Vagina (tissue), 2 donors: ENCODE measurements at regions not wholly inside any gene's neighbourhood (a gene's known extent, or its start where the extent isn't known, plus 50 kb on each side); places are given as distances from the start of the nearest gene placed in this dataset.

Experiments used
- DNase-seq, 2 donors: peaks; one replicate each; pipeline ENCODE4 v3.0.0-alpha.2; 2017; ENCODE audit errors: extremely low spot score in 2 of 2
- H3K27ac ChIP-seq: fragments of 200-600 bp; sonication (generic); one replicate; pipeline ENCODE4 v1.5.1; 2019
- H3K27me3 ChIP-seq: fragments of 200-600 bp; sonication (generic); one replicate; pipeline ENCODE4 v1.5.1; 2019
- H3K36me3 ChIP-seq, 2 donors: fragments of 200-600 bp; sonication (generic); one replicate each; pipeline ENCODE4 v1.5.1; 2017 to 2019
- H3K4me1 ChIP-seq: fragments of 200-600 bp; sonication (generic); one replicate; pipeline ENCODE4 v1.5.1; 2019
- H3K4me3 ChIP-seq, 2 donors: fragments of 200-600 bp; sonication (generic); 1 replicate in 1 of 2; 2 replicates in 1 of 2; pipeline ENCODE4 v1.5.1; 2016 to 2019
- H3K9me3 ChIP-seq: fragments of 200-600 bp; sonication (generic); one replicate; pipeline ENCODE4 v1.5.1; 2019
- POLR2A ChIP-seq, 2 donors: fragments of 450-650 bp; IDR thresholded peaks; one replicate each; pipeline ENCODE4 v1.6.1; 2017; ENCODE audit warnings: antibody characterized with exemption in 2 of 2, mild to moderate bottlenecking in 2 of 2, moderate library complexity in 2 of 2
- POLR2AphosphoS5 ChIP-seq, 2 donors: sonication (generic); formaldehyde crosslinking; IDR thresholded peaks; one replicate each; pipeline ENCODE4 v1.9.0; 2017; ENCODE audit warnings: antibody characterized with exemption in 2 of 2, mild to moderate bottlenecking in 2 of 2, low read depth in 1 of 2; ENCODE audit not compliant: insufficient read depth in 1 of 2
- intact Hi-C: fragments of 100-400 bp; cut with DNase I; formaldehyde crosslinking; loops from one replicate; pipeline ENCODE4 v1.15.1; 2023
- TF ChIP-seq, protein P1 (sequence below), 3 experiments: fragments of 450-650 bp in 2 of 3; fragments of 200-600 bp in 1 of 3; sonication (generic) in 1 of 3; IDR thresholded peaks; one replicate each; pipeline ENCODE4 v1.5.1; 2017 to 2019; ENCODE audit warnings: antibody characterized with exemption in 3 of 3, mild to moderate bottlenecking in 2 of 3, moderate library complexity in 2 of 3

DNA sequence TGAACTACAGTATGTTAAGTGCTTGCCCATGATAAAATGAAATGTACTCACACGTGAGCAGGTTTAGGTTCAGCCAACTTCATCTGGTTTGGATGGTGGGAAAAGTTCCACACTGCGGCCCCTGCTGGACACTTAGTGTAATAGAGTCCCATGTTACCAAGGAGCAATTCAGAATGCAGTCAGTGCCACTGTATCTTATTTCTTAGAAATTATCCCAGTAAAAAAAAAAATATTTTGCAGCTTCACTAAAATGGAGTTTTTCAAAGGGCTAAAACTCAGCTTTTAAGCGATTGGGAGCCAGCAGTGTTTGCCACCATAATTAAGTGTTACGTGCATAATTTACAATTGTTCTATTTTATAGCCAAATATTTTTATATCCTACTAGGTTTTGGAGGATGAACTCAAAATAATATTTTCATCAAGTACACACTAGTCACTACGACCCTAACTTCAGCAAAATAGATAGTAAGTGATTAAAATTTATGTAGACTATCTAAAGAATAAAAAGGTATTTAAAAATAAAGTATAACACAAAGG, 371.7 kb upstream of the GBE1 start:
- no peak for DNase-seq
- Histone ChIP-seq H3K36me3 (no peaks in the 10 kb centered on the region), H3K27ac (no peak overlapping the region), H3K4me3 (no peak overlapping the region), H3K4me1 (no peaks in the 10 kb centered on the region), H3K27me3 (no peaks in the 10 kb centered on the region), H3K9me3 (no peaks in the 10 kb centered on the region)
- intact Hi-C loops, result no loop called here
- TF ChIP-seq POLR2AphosphoS5 (IDR thresholded peaks at IDR 0.05; ENCODE audit: insufficient read depth in 1 of 2, low read depth in 1 of 2) (no peak), POLR2A (IDR thresholded peaks at IDR 0.05) (no peak)
- TF ChIP-seq, protein P1, sequence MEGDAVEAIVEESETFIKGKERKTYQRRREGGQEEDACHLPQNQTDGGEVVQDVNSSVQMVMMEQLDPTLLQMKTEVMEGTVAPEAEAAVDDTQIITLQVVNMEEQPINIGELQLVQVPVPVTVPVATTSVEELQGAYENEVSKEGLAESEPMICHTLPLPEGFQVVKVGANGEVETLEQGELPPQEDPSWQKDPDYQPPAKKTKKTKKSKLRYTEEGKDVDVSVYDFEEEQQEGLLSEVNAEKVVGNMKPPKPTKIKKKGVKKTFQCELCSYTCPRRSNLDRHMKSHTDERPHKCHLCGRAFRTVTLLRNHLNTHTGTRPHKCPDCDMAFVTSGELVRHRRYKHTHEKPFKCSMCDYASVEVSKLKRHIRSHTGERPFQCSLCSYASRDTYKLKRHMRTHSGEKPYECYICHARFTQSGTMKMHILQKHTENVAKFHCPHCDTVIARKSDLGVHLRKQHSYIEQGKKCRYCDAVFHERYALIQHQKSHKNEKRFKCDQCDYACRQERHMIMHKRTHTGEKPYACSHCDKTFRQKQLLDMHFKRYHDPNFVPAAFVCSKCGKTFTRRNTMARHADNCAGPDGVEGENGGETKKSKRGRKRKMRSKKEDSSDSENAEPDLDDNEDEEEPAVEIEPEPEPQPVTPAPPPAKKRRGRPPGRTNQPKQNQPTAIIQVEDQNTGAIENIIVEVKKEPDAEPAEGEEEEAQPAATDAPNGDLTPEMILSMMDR (IDR thresholded peaks at IDR 0.05), result peak; percentile 13 to 79 (median 72)

DNA sequence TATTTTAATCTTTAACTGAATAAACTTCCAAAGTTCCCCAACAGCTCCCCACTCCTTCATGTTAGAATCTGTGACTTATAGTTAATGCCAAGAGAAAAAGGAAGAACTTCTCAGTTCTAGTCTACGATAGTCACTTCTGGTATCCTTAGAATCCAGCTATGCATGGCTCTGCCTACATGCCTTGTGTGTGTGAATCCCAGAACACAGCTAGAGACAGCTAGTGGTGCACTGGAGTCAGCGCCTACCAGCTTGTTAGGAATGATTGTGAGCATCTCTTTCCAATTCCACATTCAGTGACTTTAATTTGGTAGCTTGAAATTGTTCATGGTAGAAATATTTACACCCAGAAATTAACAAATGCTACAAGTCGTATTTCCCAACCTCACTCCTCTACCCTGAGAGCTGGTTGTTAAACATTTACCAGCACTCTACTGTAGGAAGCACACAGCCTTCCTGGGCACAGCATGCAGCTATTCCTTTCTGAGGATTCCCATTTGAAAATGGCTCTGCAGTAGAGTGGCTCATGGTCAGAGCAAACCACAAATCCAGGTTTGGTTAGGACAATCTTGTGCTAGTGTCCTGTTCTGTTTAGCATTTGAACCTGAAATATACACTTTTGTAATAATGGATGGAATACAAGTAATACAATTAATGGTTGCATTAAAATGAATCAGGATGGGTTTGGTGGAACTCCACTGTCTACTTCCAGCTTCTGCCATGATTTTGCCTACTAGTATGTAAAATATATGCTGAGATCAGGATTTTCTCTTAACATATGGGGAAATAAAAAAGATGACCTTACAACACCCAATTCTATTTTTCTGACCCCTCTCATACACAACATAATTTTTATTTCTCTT, 371.0 kb upstream of the GBE1 start:
- no peak overlapping the region for H3K4me3 ChIP-seq
- TF ChIP-seq POLR2AphosphoS5 (IDR thresholded peaks at IDR 0.05; ENCODE audit: insufficient read depth in 1 of 2, low read depth in 1 of 2), result no peak
- TF ChIP-seq, protein P1 (IDR thresholded peaks at IDR 0.05), result no peak
- TF ChIP-seq POLR2A (IDR thresholded peaks at IDR 0.05), result no peak
- no peaks in the 10 kb centered on the region for H3K9me3 ChIP-seq
- no peak overlapping the region for H3K27ac ChIP-seq
- no peaks in the 10 kb centered on the region for H3K4me1 ChIP-seq
- no peaks in the 10 kb centered on the region for H3K36me3 ChIP-seq
- no peaks in the 10 kb centered on the region for H3K27me3 ChIP-seq
- intact Hi-C loops, result no loop called here
- no peak for DNase-seq

DNA sequence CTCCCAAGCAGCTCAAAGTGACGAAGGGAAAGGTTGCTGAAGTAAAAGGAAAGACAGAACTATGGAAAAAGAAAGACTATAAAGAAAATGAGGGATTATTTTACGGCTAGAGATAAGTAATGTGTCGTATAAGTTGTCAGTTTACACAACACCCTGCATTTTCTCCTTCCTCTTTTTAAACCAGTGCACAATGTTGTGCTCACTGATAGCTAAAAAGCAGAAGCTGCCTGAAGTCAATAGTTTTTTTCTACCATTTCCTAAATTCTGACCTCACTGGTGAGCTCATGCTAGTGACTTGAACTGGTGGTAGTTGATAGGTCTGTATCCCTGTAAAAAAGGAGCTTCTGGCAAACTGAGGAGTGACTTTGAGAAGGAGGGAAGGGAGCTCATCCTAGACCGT, 368.6 kb upstream of the GBE1 start:
- no peak for DNase-seq
- Histone ChIP-seq H3K4me1 (no peaks in the 10 kb centered on the region), H3K27ac (no peak overlapping the region), H3K9me3 (no peaks in the 10 kb centered on the region), H3K36me3 (no peaks in the 10 kb centered on the region), H3K27me3 (no peaks in the 10 kb centered on the region), H3K4me3 (no peak overlapping the region)
- intact Hi-C loops, result no loop called here
- TF ChIP-seq POLR2A (IDR thresholded peaks at IDR 0.05), result no peak
- TF ChIP-seq, protein P1 (IDR thresholded peaks at IDR 0.05), result no peak
- TF ChIP-seq POLR2AphosphoS5 (IDR thresholded peaks at IDR 0.05; ENCODE audit: insufficient read depth in 1 of 2, low read depth in 1 of 2), result no peak

DNA sequence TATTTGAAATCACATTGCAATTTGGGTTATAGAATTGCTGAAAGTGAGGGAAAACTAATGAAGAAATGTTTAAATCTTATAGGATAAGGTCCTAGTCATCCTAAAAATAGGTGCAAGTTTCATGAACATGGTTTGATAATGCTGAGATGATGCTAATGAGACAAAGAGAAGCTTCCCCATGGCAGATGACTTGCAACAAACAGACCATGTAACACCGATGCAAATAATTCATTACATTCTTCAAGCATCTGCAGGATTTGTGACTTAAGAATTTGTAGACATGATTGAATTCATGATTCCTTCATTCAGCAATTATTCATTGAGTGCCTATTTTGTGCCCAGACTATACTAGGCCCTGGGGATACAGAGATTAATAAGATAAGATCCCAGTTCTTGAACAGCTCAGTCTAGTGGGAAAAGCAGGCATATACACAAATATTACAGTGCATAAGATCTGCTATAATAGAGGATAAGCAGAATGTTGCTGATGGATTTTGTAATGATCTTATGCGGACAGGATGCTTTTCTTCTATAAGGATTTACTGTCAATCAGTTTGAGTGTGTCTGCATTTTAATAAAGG, 367.9 kb upstream of the GBE1 start:
- Histone ChIP-seq H3K27me3 (no peaks in the 10 kb centered on the region), H3K27ac (no peak overlapping the region), H3K4me3 (no peak overlapping the region), H3K9me3 (no peaks in the 10 kb centered on the region), H3K36me3 (no peaks in the 10 kb centered on the region), H3K4me1 (no peaks in the 10 kb centered on the region)
- TF ChIP-seq POLR2AphosphoS5 (IDR thresholded peaks at IDR 0.05; ENCODE audit: insufficient read depth in 1 of 2, low read depth in 1 of 2), result no peak
- TF ChIP-seq, protein P1 (IDR thresholded peaks at IDR 0.05), result no peak
- TF ChIP-seq POLR2A (IDR thresholded peaks at IDR 0.05), result no peak
- DNase-seq, result no peak
- intact Hi-C loops, result no loop called here

DNA sequence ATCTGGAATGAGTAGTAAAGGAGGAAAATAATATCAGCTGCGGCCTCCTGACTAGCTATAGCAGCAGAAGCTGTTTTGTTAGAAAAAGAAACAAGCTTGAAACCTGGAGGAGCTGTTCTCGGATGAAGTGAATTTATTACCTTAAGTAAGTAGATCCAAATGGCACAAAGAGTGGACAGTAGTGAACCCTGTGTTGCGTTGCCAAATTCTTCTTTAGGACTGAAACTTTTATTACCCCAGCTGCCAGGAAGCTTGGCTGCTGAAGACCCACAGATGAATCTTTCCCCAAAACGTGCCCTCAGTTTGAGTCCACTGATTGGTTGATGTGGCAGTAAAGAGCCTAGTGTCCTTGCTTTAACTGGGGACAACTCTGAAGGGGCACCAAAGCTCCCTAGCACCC, 366.8 kb upstream of the GBE1 start:
- Histone ChIP-seq H3K36me3 (no peaks in the 10 kb centered on the region), H3K9me3 (no peaks in the 10 kb centered on the region), H3K27me3 (no peaks in the 10 kb centered on the region), H3K4me3 (no peak overlapping the region), H3K27ac (no peak overlapping the region), H3K4me1 (no peaks in the 10 kb centered on the region)
- intact Hi-C loops, result no loop called here
- TF ChIP-seq, protein P1 (IDR thresholded peaks at IDR 0.05), result no peak
- no peak for TF ChIP-seq POLR2A (IDR thresholded peaks at IDR 0.05)
- no peak for TF ChIP-seq POLR2AphosphoS5 (IDR thresholded peaks at IDR 0.05; ENCODE audit: insufficient read depth in 1 of 2, low read depth in 1 of 2)
- DNase-seq, result no peak
